ENCODE measurements at regions not wholly inside any gene's neighbourhood (a gene's known extent, or its start where the extent isn't known, plus 50 kb on each side); places are given as distances from the start of the nearest gene placed in this dataset.

GRCh38 chr13:82698383-82698782, 1183.9 kb downstream of the SLITRK1 start:
- H3K4me3 ChIP-seq (ENCODE audit: control insufficient read depth in 1 of 2, extremely low read depth in 1 of 2, low read length in 1 of 2): no peak overlapping the region
- Mint-ChIP-seq H3K27me3 (no peaks in the 10 kb centered on the region), H3K4me3 (no peak overlapping the region), H3K4me1 (no peaks in the 10 kb centered on the region), H3K9me3 (no peaks in the 10 kb centered on the region), H3K27ac (no peak overlapping the region), H3K36me3 (no peaks in the 10 kb centered on the region)
- H3K36me3 ChIP-seq (ENCODE audit: control insufficient read depth in 2 of 2, extremely low read depth in 1 of 2, insufficient read depth in 1 of 2, low read length in 1 of 2): no peaks in the 10 kb centered on the region
- ChIA-PET CTCF (no interaction called here), POLR2A (no interaction called here)
- H3K27ac ChIP-seq (ENCODE audit: low read length): no peak overlapping the region
- no peaks in the 10 kb centered on the region for H3K9me3 ChIP-seq
- DNase-seq (no peak), ATAC-seq (replicated peaks in 1 of 4) (no peak)
- no peaks in the 10 kb centered on the region for H3K27me3 ChIP-seq (replicated peaks in 1 of 2; ENCODE audit: control insufficient read depth in 2 of 2, extremely low read depth in 1 of 2, insufficient read depth in 2 of 2, low read length in 1 of 2)
- H3K4me1 ChIP-seq (ENCODE audit: control insufficient read depth in 1 of 2, extremely low read depth in 1 of 2, insufficient read depth in 2 of 2, low read length in 2 of 2): no peaks in the 10 kb centered on the region

GRCh38 chr13:82693607-82694006, 1188.7 kb downstream of the SLITRK1 start:
- H3K27me3 ChIP-seq (replicated peaks in 1 of 2; ENCODE audit: control insufficient read depth in 2 of 2, extremely low read depth in 1 of 2, insufficient read depth in 2 of 2, low read length in 1 of 2): no peaks in the 10 kb centered on the region
- H3K4me1 ChIP-seq (ENCODE audit: control insufficient read depth in 1 of 2, extremely low read depth in 1 of 2, insufficient read depth in 2 of 2, low read length in 2 of 2): no peaks in the 10 kb centered on the region
- no peak overlapping the region for H3K27ac ChIP-seq (ENCODE audit: low read length)
- Mint-ChIP-seq H3K36me3 (no peaks in the 10 kb centered on the region), H3K4me3 (no peak overlapping the region), H3K4me1 (peaks cover 10 to 19% (median 10%) of the 10 kb centered on the region in 3 donors), H3K27me3 (no peaks in the 10 kb centered on the region), H3K9me3 (peaks cover 0 to 3% (median 0%) of the 10 kb centered on the region in 3 donors), H3K27ac (no peak overlapping the region)
- ATAC-seq (replicated peaks in 1 of 4): no peak
- ChIA-PET POLR2A (no interaction called here), CTCF (no interaction called here)
- no peak overlapping the region for H3K4me3 ChIP-seq (ENCODE audit: control insufficient read depth in 1 of 2, extremely low read depth in 1 of 2, low read length in 1 of 2)
- no peak for DNase-seq
- H3K9me3 ChIP-seq: no peaks in the 10 kb centered on the region
- H3K36me3 ChIP-seq (ENCODE audit: control insufficient read depth in 2 of 2, extremely low read depth in 1 of 2, insufficient read depth in 1 of 2, low read length in 1 of 2): no peaks in the 10 kb centered on the region
- WGBS (ENCODE audit: insufficient coverage): 71% methylated on average over 1 of the region's 1 CpG

GRCh38 chr13:82688400-82688994, 1193.8 kb downstream of the SLITRK1 start:
- peak overlapping the region; percentile 37 for H3K27ac ChIP-seq (ENCODE audit: low read length)
- no CpG with 5 or more reads among the region's 2 CpGs for WGBS (ENCODE audit: insufficient coverage)
- ATAC-seq (replicated peaks in 1 of 4): peak in 1 of 4 experiments; percentile 53

GRCh38 chr13:82687884-82688283, 1194.4 kb downstream of the SLITRK1 start:
- Histone ChIP-seq H3K4me3 (ENCODE audit: control insufficient read depth in 1 of 2, extremely low read depth in 1 of 2, low read length in 1 of 2) (no peak overlapping the region), H3K27ac (ENCODE audit: low read length) (peak overlapping the region; percentile 37), H3K4me1 (ENCODE audit: control insufficient read depth in 1 of 2, extremely low read depth in 1 of 2, insufficient read depth in 2 of 2, low read length in 2 of 2) (no peaks in the 10 kb centered on the region), H3K36me3 (ENCODE audit: control insufficient read depth in 2 of 2, extremely low read depth in 1 of 2, insufficient read depth in 1 of 2, low read length in 1 of 2) (no peaks in the 10 kb centered on the region), H3K27me3 (replicated peaks in 1 of 2; ENCODE audit: control insufficient read depth in 2 of 2, extremely low read depth in 1 of 2, insufficient read depth in 2 of 2, low read length in 1 of 2) (no peaks in the 10 kb centered on the region), H3K9me3 (no peaks in the 10 kb centered on the region)
- H3K4me3 Mint-ChIP-seq: peak overlapping the region; percentile 72 to 79 (median 74)
- CTCF ChIA-PET: interaction anchor here in 1 of 2 donors (1.0 kb wide), 1 partner anchor 12 kb away, joined by 5 read pairs; no protein-coding TSS in a partner anchor
- DNase-seq (peak in 1 of 35 experiments; percentile 1), ATAC-seq (replicated peaks in 1 of 4) (no peak)
- peak overlapping the region; percentile 77 to 84 for H3K27ac Mint-ChIP-seq
- POLR2A ChIA-PET: no interaction called here
- H3K27me3 Mint-ChIP-seq: no peaks in the 10 kb centered on the region
- peaks cover 30 to 40% (median 31%) of the 10 kb centered on the region in 3 donors for H3K4me1 Mint-ChIP-seq
- H3K9me3 Mint-ChIP-seq: peaks cover 0 to 3% (median 0%) of the 10 kb centered on the region in 3 donors
- H3K36me3 Mint-ChIP-seq: no peaks in the 10 kb centered on the region

More at GRCh38 chr13:82688400-82688994, 1193.8 kb downstream of the SLITRK1 start:
- Histone ChIP-seq H3K4me1 (ENCODE audit: control insufficient read depth in 1 of 2, extremely low read depth in 1 of 2, insufficient read depth in 2 of 2, low read length in 2 of 2) (no peaks in the 10 kb centered on the region), H3K36me3 (ENCODE audit: control insufficient read depth in 2 of 2, extremely low read depth in 1 of 2, insufficient read depth in 1 of 2, low read length in 1 of 2) (no peaks in the 10 kb centered on the region), H3K4me3 (ENCODE audit: control insufficient read depth in 1 of 2, extremely low read depth in 1 of 2, low read length in 1 of 2) (peak overlapping the region in 1 of 2 donors; percentile 32), H3K9me3 (no peaks in the 10 kb centered on the region), H3K27me3 (replicated peaks in 1 of 2; ENCODE audit: control insufficient read depth in 2 of 2, extremely low read depth in 1 of 2, insufficient read depth in 2 of 2, low read length in 1 of 2) (no peaks in the 10 kb centered on the region)
- DNase-seq: peak in 1 of 35 experiments; percentile 30
- ChIA-PET POLR2A (interaction anchor here in 1 of 2 donors (0.6 to 0.7 kb wide), 2 partner anchors 119 to 587 kb away, joined by 3 read pairs; no protein-coding TSS in a partner anchor), CTCF (no interaction called here)
- peaks cover 0 to 3% (median 0%) of the 10 kb centered on the region in 3 donors for H3K9me3 Mint-ChIP-seq
- no peaks in the 10 kb centered on the region for H3K36me3 Mint-ChIP-seq
- no peaks in the 10 kb centered on the region for H3K27me3 Mint-ChIP-seq
- H3K4me1 Mint-ChIP-seq: peaks cover 30 to 40% (median 31%) of the 10 kb centered on the region in 3 donors
- peak overlapping the region; percentile 72 to 79 (median 74) for H3K4me3 Mint-ChIP-seq
- H3K27ac Mint-ChIP-seq: peak overlapping the region; percentile 77 to 84

GRCh38 chr13:82681535-82681934, 1200.7 kb downstream of the SLITRK1 start:
- no peaks in the 10 kb centered on the region for H3K27me3 ChIP-seq (replicated peaks in 1 of 2; ENCODE audit: control insufficient read depth in 2 of 2, extremely low read depth in 1 of 2, insufficient read depth in 2 of 2, low read length in 1 of 2)
- Mint-ChIP-seq H3K4me1 (peaks cover 2 to 8% (median 2%) of the 10 kb centered on the region in 3 donors), H3K27me3 (no peaks in the 10 kb centered on the region), H3K4me3 (no peak overlapping the region), H3K36me3 (no peaks in the 10 kb centered on the region), H3K27ac (no peak overlapping the region), H3K9me3 (no peaks in the 10 kb centered on the region)
- H3K4me3 ChIP-seq (ENCODE audit: control insufficient read depth in 1 of 2, extremely low read depth in 1 of 2, low read length in 1 of 2): no peak overlapping the region
- ATAC-seq (replicated peaks in 1 of 4) (no peak), DNase-seq (no peak)
- no peaks in the 10 kb centered on the region for H3K4me1 ChIP-seq (ENCODE audit: control insufficient read depth in 1 of 2, extremely low read depth in 1 of 2, insufficient read depth in 2 of 2, low read length in 2 of 2)
- POLR2A ChIA-PET: no interaction called here
- no peak overlapping the region for H3K27ac ChIP-seq (ENCODE audit: low read length)
- no peaks in the 10 kb centered on the region for H3K9me3 ChIP-seq
- no peaks in the 10 kb centered on the region for H3K36me3 ChIP-seq (ENCODE audit: control insufficient read depth in 2 of 2, extremely low read depth in 1 of 2, insufficient read depth in 1 of 2, low read length in 1 of 2)
- WGBS (ENCODE audit: insufficient coverage): no CpG with 5 or more reads among the region's 4 CpGs
- CTCF ChIA-PET: no interaction called here

- Mint-ChIP-seq H3K27me3 (no peaks in the 10 kb centered on the region), H3K9me3 (peaks cover 0 to 4% (median 0%) of the 10 kb centered on the region in 3 donors), H3K36me3 (no peaks in the 10 kb centered on the region), H3K27ac (no peak overlapping the region), H3K4me1 (peaks cover 0 to 4% (median 0%) of the 10 kb centered on the region in 3 donors), H3K4me3 (no peak overlapping the region)
- no peaks in the 10 kb centered on the region for H3K4me1 ChIP-seq (ENCODE audit: control insufficient read depth in 1 of 2, extremely low read depth in 1 of 2, insufficient read depth in 2 of 2, low read length in 2 of 2)
- DNase-seq (no peak), ATAC-seq (replicated peaks in 1 of 4) (no peak)
- H3K36me3 ChIP-seq (ENCODE audit: control insufficient read depth in 2 of 2, extremely low read depth in 1 of 2, insufficient read depth in 1 of 2, low read length in 1 of 2): no peaks in the 10 kb centered on the region
- whole genome bisulfite sequencing (ENCODE audit: insufficient coverage): no CpG with 5 or more reads among the region's 3 CpGs
- no peaks in the 10 kb centered on the region for H3K9me3 ChIP-seq
- H3K27ac ChIP-seq (ENCODE audit: low read length): no peak overlapping the region
- CTCF ChIA-PET: no interaction called here
- no peaks in the 10 kb centered on the region for H3K27me3 ChIP-seq (replicated peaks in 1 of 2; ENCODE audit: control insufficient read depth in 2 of 2, extremely low read depth in 1 of 2, insufficient read depth in 2 of 2, low read length in 1 of 2)
- POLR2A ChIA-PET: no interaction called here
- H3K4me3 ChIP-seq (ENCODE audit: control insufficient read depth in 1 of 2, extremely low read depth in 1 of 2, low read length in 1 of 2): no peak overlapping the region
Observed at GRCh38 chr13:82678052-82678451, 1204.2 kb downstream of the SLITRK1 start.

GRCh38 chr13:82675024-82675423, 1207.2 kb downstream of the SLITRK1 start:
- no peak overlapping the region for H3K4me3 Mint-ChIP-seq
- Histone ChIP-seq H3K4me1 (ENCODE audit: control insufficient read depth in 1 of 2, extremely low read depth in 1 of 2, insufficient read depth in 2 of 2, low read length in 2 of 2) (no peaks in the 10 kb centered on the region), H3K36me3 (ENCODE audit: control insufficient read depth in 2 of 2, extremely low read depth in 1 of 2, insufficient read depth in 1 of 2, low read length in 1 of 2) (no peaks in the 10 kb centered on the region), H3K27ac (ENCODE audit: low read length) (no peak overlapping the region), H3K27me3 (replicated peaks in 1 of 2; ENCODE audit: control insufficient read depth in 2 of 2, extremely low read depth in 1 of 2, insufficient read depth in 2 of 2, low read length in 1 of 2) (no peaks in the 10 kb centered on the region), H3K9me3 (no peaks in the 10 kb centered on the region), H3K4me3 (ENCODE audit: control insufficient read depth in 1 of 2, extremely low read depth in 1 of 2, low read length in 1 of 2) (no peak overlapping the region)
- H3K27ac Mint-ChIP-seq: no peak overlapping the region
- H3K36me3 Mint-ChIP-seq: no peaks in the 10 kb centered on the region
- ChIA-PET POLR2A (interaction anchor here in 1 of 2 donors (0.7 kb wide), 1 partner anchor 9 kb away, joined by 4 read pairs; no protein-coding TSS in a partner anchor), CTCF (no interaction called here)
- no peaks in the 10 kb centered on the region for H3K4me1 Mint-ChIP-seq
- DNase-seq (no peak), ATAC-seq (replicated peaks in 1 of 4) (no peak)
- H3K9me3 Mint-ChIP-seq: peaks cover 0 to 4% (median 0%) of the 10 kb centered on the region in 3 donors
- no peaks in the 10 kb centered on the region for H3K27me3 Mint-ChIP-seq
